ENCODE measurements at regions not wholly inside any gene's neighbourhood (a gene's known extent, or its start where the extent isn't known, plus 50 kb on each side); places are given as distances from the start of the nearest gene placed in this dataset.
"Not testable (repeated sequence)": the region's sequence is repeated elsewhere in the genome, so short reads cannot be mapped to it uniquely, and the experiment has no call there.

GRCh38 chr14:48561438-48561837, 886.0 kb upstream of the MDGA2 start:
- not testable (repeated sequence) for TF ChIP-seq GLIS3 (CRISPR knock-in tag; IDR thresholded peaks at IDR 0.05); ZNF565 (CRISPR knock-in tag; conservative IDR thresholded peaks at IDR 0.05; ENCODE audit: low read depth); CREB5 (CRISPR knock-in tag; IDR thresholded peaks at IDR 0.05; ENCODE audit: low read depth); OSR1 (CRISPR knock-in tag; IDR thresholded peaks at IDR 0.05); ZFP30 (CRISPR knock-in tag; IDR thresholded peaks at IDR 0.05); ZNF70 (CRISPR knock-in tag; IDR thresholded peaks at IDR 0.05)

Data from SK-N-SH treated with all-trans-retinoic acid at 6 μM for 48 hours (cell line).